ENCODE measurements at regions not wholly inside any gene's neighbourhood (a gene's known extent, or its start where the extent isn't known, plus 50 kb on each side); places are given as distances from the start of the nearest gene placed in this dataset.
A peak's percentile ranks its signal among the peaks of the same experiment; 100 is the strongest.

DNA sequence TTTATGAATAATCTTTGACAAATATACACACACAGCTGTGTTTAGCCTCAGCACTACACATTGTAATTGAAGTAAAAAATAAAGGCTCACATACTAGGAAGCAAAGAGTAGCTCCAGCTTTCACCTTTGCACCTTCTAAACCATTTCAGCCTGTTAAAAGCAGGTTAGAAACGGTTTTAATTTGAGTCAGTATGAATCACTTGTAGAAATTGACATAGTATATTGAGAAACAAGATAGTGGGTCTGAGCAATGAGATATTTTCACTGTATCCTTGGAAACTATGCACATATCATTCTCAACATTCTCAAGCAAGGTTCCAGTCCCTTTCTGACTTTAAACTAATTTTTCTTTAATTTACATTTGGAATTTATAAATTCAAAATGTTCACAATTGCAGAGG is 380.3 kb downstream of the AASDHPPT start:
- Mint-ChIP-seq H3K4me3 (ENCODE audit: unreplicated experiment) (no peak overlapping the region), H3K27ac (ENCODE audit: unreplicated experiment) (no peak overlapping the region), H3K27me3 (ENCODE audit: insufficient read depth, unreplicated experiment) (no peaks in the 10 kb centered on the region), H3K9me3 (ENCODE audit: unreplicated experiment) (peaks cover 49% of the 10 kb centered on the region), H3K4me1 (ENCODE audit: low read depth, unreplicated experiment) (peaks cover 29% of the 10 kb centered on the region), H3K36me3 (ENCODE audit: insufficient read depth, unreplicated experiment) (peaks cover 33% of the 10 kb centered on the region)
- POLR2A ChIA-PET = no interaction called here
- peaks cover 35% of the 10 kb centered on the region for H3K4me1 ChIP-seq
- H3K4me3 ChIP-seq (ENCODE audit: low read depth, low read length) = no peak overlapping the region
- CTCF ChIA-PET = no interaction called here
- peaks cover 27% of the 10 kb centered on the region for H3K9me3 ChIP-seq
- DNase-seq = no peak
- TF ChIP-seq, protein P1, sequence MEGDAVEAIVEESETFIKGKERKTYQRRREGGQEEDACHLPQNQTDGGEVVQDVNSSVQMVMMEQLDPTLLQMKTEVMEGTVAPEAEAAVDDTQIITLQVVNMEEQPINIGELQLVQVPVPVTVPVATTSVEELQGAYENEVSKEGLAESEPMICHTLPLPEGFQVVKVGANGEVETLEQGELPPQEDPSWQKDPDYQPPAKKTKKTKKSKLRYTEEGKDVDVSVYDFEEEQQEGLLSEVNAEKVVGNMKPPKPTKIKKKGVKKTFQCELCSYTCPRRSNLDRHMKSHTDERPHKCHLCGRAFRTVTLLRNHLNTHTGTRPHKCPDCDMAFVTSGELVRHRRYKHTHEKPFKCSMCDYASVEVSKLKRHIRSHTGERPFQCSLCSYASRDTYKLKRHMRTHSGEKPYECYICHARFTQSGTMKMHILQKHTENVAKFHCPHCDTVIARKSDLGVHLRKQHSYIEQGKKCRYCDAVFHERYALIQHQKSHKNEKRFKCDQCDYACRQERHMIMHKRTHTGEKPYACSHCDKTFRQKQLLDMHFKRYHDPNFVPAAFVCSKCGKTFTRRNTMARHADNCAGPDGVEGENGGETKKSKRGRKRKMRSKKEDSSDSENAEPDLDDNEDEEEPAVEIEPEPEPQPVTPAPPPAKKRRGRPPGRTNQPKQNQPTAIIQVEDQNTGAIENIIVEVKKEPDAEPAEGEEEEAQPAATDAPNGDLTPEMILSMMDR (IDR thresholded peaks at IDR 0.05; ENCODE audit: insufficient read depth in 1 of 2, low read depth in 1 of 2, low read length in 1 of 2, severe bottlenecking in 1 of 2, unreplicated experiment in 1 of 2) = no peak
- intact Hi-C loops (cut with micrococcal nuclease; ENCODE audit: unreplicated experiment) = no loop called here
- H3K36me3 ChIP-seq (ENCODE audit: control insufficient read depth, insufficient read depth, low read length) = no peaks in the 10 kb centered on the region
- H3K27me3 ChIP-seq (replicated peaks; ENCODE audit: control insufficient read depth, insufficient read depth, low read length) = no peaks in the 10 kb centered on the region
- BruUV-seq (replicated peaks) = no TSS peak

DNA sequence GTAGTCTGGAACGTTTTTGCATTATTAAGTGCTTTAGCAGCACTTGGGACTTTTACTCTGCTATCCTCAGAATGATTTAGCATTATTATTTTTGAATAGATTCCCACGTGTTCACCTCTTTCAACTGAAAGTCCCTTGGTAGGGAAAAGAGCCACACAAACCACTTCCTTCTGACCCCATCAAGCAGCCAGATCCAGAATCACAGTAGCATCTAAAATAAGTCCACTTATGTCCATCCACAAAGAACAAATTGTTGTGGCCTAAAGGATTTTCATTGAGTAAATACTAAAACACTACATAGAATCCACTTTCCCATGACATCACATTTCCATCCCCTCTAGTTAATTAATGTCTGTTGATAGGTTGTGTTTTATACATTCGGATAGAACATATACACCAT is 381.7 kb downstream of the AASDHPPT start:
- H3K27ac Mint-ChIP-seq (ENCODE audit: unreplicated experiment) = peak overlapping the region; percentile 24
- H3K4me3 Mint-ChIP-seq (ENCODE audit: unreplicated experiment) = no peak overlapping the region
- peaks cover 40% of the 10 kb centered on the region for H3K36me3 Mint-ChIP-seq (ENCODE audit: insufficient read depth, unreplicated experiment)
- no TSS peak for BruUV-seq (replicated peaks)
- Histone ChIP-seq H3K27me3 (replicated peaks; ENCODE audit: control insufficient read depth, insufficient read depth, low read length) (no peaks in the 10 kb centered on the region), H3K9me3 (peaks cover 19% of the 10 kb centered on the region), H3K4me1 (peaks cover 49% of the 10 kb centered on the region), H3K4me3 (ENCODE audit: low read depth, low read length) (no peak overlapping the region), H3K36me3 (ENCODE audit: control insufficient read depth, insufficient read depth, low read length) (no peaks in the 10 kb centered on the region)
- intact Hi-C loops (cut with micrococcal nuclease; ENCODE audit: unreplicated experiment) = no loop called here
- H3K4me1 Mint-ChIP-seq (ENCODE audit: low read depth, unreplicated experiment) = peaks cover 40% of the 10 kb centered on the region
- CTCF ChIA-PET = no interaction called here
- TF ChIP-seq, protein P1 (IDR thresholded peaks at IDR 0.05; ENCODE audit: insufficient read depth in 1 of 2, low read depth in 1 of 2, low read length in 1 of 2, severe bottlenecking in 1 of 2, unreplicated experiment in 1 of 2) = no peak
- H3K9me3 Mint-ChIP-seq (ENCODE audit: unreplicated experiment) = peaks cover 35% of the 10 kb centered on the region
- POLR2A ChIA-PET = no interaction called here
- no peaks in the 10 kb centered on the region for H3K27me3 Mint-ChIP-seq (ENCODE audit: insufficient read depth, unreplicated experiment)
- no peak for DNase-seq

DNA sequence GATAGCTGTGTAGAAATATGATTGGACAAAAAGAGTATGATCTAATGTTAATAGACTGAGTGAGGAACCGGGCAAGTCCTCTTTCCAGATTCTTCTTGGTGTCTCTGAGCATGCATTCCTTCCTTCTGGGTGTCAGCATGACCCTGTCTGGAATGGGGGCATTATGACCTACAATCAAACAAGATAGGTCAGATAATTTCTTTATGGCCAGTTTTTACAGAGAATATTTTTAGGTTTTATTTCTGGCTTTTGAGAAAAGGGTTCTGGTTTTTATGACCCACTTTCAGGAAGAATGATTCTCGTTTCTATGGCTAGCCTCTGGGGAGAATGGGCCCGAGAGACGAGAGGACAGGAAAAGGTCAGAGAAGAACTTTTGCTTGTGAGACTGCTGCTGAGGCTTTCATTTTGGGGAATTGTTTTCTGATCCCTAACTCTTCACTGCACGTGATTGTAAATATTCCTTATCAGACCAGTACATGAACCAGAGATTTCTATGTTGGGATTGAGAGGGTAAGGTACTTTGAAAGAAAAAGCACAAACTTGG is 383.8 kb downstream of the AASDHPPT start:
- no peaks in the 10 kb centered on the region for H3K27me3 ChIP-seq (replicated peaks; ENCODE audit: control insufficient read depth, insufficient read depth, low read length)
- Mint-ChIP-seq H3K27ac (ENCODE audit: unreplicated experiment) (peak overlapping the region; percentile 86), H3K9me3 (ENCODE audit: unreplicated experiment) (peaks cover 25% of the 10 kb centered on the region), H3K27me3 (ENCODE audit: insufficient read depth, unreplicated experiment) (no peaks in the 10 kb centered on the region), H3K36me3 (ENCODE audit: insufficient read depth, unreplicated experiment) (peaks cover 35% of the 10 kb centered on the region), H3K4me3 (ENCODE audit: unreplicated experiment) (peak overlapping the region; percentile 47), H3K4me1 (ENCODE audit: low read depth, unreplicated experiment) (peaks cover 52% of the 10 kb centered on the region)
- intact Hi-C loops (cut with micrococcal nuclease; ENCODE audit: unreplicated experiment) = loop anchor here (5.0 to 10.0 kb wide), 3 partner anchors 134 to 1796 kb away; no protein-coding TSS in a partner anchor
- POLR2A ChIA-PET = no interaction called here
- CTCF ChIA-PET = no interaction called here
- H3K9me3 ChIP-seq = peaks cover 8% of the 10 kb centered on the region; the same call in 1 of the 2 replicates
- TF ChIP-seq, protein P1 (IDR thresholded peaks at IDR 0.05; ENCODE audit: insufficient read depth in 1 of 2, low read depth in 1 of 2, low read length in 1 of 2, severe bottlenecking in 1 of 2, unreplicated experiment in 1 of 2) = no peak
- no peak for DNase-seq
- H3K36me3 ChIP-seq (ENCODE audit: control insufficient read depth, insufficient read depth, low read length) = peaks cover 4% of the 10 kb centered on the region
- H3K4me3 ChIP-seq (ENCODE audit: low read depth, low read length) = no peak overlapping the region
- H3K4me1 ChIP-seq = peaks cover 70% of the 10 kb centered on the region
- BruUV-seq (replicated peaks) = no TSS peak

Data from Caco-2 (cell line).